ENCODE measurements at regions not wholly inside any gene's neighbourhood (a gene's known extent, or its start where the extent isn't known, plus 50 kb on each side); places are given as distances from the start of the nearest gene placed in this dataset.

DNA sequence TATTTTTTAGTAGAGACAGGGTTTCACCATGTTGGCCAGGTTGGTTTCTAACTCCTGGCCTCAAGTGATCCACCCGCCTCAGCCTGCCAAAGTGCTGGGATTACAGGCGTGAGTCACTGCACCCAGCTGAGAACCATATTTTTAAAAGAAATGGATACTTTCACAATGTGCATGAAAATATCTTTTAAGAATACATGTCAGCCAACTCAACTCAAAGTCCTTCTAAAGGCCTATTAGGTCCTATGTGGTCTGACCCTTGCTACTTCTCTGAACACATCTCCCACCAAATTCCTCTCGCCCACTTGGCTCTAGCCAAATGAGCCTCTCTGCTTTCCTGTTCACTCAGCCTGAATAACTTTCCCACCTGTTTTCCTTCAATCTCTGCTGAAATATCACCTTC lies 119.6 kb downstream of the MTX2 start:
- Mint-ChIP-seq H3K27ac (no peak overlapping the region), H3K36me3 (no peaks in the 10 kb centered on the region), H3K27me3 (peaks cover 16% of the 10 kb centered on the region), H3K9me3 (no peaks in the 10 kb centered on the region), H3K4me1 (ENCODE audit: unreplicated experiment) (peaks cover 25% of the 10 kb centered on the region), H3K4me3 (no peak overlapping the region)
- no peak for DNase-seq (ENCODE audit: extremely low spot score, unreplicated experiment)
- TF ChIP-seq, protein P1, sequence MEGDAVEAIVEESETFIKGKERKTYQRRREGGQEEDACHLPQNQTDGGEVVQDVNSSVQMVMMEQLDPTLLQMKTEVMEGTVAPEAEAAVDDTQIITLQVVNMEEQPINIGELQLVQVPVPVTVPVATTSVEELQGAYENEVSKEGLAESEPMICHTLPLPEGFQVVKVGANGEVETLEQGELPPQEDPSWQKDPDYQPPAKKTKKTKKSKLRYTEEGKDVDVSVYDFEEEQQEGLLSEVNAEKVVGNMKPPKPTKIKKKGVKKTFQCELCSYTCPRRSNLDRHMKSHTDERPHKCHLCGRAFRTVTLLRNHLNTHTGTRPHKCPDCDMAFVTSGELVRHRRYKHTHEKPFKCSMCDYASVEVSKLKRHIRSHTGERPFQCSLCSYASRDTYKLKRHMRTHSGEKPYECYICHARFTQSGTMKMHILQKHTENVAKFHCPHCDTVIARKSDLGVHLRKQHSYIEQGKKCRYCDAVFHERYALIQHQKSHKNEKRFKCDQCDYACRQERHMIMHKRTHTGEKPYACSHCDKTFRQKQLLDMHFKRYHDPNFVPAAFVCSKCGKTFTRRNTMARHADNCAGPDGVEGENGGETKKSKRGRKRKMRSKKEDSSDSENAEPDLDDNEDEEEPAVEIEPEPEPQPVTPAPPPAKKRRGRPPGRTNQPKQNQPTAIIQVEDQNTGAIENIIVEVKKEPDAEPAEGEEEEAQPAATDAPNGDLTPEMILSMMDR (conservative IDR thresholded peaks at IDR 0.05): no peak

DNA sequence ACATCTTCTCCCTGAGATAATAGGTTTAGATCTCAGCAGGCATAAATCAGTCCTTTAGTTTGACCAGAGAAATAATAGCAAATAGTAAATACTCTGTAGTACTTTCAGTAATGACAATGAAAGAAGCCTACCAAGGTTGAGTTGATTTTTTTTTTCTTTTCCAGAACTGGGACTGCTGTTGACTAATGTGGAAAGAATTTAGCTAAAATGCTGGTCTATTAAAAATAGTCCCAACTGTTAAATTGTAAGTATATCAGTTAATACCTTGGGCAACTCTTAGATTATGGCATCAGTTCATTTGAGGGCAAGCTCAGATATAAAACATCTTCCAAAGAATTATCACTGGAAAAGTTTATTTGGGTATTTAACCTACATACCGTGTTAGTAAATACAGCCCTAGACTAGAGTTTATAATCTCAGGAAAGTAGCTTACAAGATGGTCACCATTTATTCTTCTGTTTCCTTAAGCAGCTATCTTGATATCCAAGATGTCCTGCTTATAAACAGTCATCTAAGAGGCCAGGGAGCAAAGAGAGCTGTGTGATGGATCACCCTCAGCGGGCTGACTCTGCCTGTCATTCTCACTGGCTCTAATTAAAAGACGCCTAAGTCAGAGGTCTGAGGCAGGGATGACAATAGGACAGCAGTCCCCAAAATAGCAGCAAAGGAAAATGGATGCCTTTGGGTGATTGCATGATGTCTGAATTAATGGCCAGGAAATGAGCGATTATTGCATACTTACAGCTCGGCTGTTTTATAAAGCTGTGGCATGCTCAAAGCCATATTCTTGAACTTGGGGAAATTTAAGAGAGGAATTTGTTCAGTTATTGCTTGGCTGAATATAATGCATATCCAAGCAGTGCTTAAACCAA lies 121.3 kb downstream of the MTX2 start:
- Mint-ChIP-seq H3K9me3 (no peaks in the 10 kb centered on the region), H3K4me1 (ENCODE audit: unreplicated experiment) (peaks cover 20% of the 10 kb centered on the region), H3K27ac (no peak overlapping the region), H3K36me3 (no peaks in the 10 kb centered on the region), H3K27me3 (peaks cover 18% of the 10 kb centered on the region), H3K4me3 (no peak overlapping the region)
- DNase-seq (ENCODE audit: extremely low spot score, unreplicated experiment): no peak
- TF ChIP-seq, protein P1 (conservative IDR thresholded peaks at IDR 0.05): no peak

DNA sequence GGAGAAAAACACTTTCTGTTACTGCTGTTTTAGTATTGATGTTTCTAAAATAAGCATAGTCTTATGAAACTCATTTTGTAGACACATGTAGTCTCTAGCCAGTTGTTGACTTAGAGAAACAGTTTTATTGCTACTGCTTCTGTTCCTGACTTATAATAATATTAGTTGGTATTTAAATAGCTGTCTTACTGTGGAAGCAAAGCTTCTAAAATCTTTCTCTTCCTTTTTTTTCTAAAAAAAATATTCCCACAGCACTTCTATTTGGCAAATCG lies 121.8 kb downstream of the MTX2 start:
- Mint-ChIP-seq H3K9me3 (no peaks in the 10 kb centered on the region), H3K4me3 (no peak overlapping the region), H3K36me3 (no peaks in the 10 kb centered on the region)

DNA sequence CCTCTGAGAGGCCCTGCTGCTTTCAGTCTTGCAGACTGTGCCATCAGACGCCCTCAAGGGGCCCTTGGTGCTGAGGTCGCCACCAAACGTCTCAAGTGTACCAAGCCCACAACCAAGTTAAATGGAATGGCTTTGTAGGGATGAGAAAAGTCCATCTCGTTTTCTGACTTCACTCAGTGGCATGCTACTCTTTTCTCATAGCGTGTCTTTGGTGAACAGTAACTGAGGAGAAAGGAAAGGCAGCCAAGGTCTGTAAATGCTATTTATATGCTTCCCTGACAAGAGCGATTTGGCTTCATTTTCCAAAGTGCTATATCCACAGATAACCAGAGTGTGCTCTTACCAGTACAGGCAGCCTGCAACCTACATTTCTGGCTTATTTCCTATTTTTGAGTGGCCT lies 123.0 kb downstream of the MTX2 start:
- Mint-ChIP-seq H3K36me3 (no peaks in the 10 kb centered on the region), H3K4me1 (ENCODE audit: unreplicated experiment) (peaks cover 20% of the 10 kb centered on the region), H3K27me3 (peaks cover 12% of the 10 kb centered on the region), H3K4me3 (peak overlapping the region; percentile 18), H3K9me3 (no peaks in the 10 kb centered on the region), H3K27ac (no peak overlapping the region)
- TF ChIP-seq, protein P1 (conservative IDR thresholded peaks at IDR 0.05): no peak
- no peak for DNase-seq (ENCODE audit: extremely low spot score, unreplicated experiment)

More for the DNA sequence above, 121.8 kb downstream of the MTX2 start:
- H3K4me1 Mint-ChIP-seq (ENCODE audit: unreplicated experiment): peaks cover 20% of the 10 kb centered on the region
- peaks cover 15% of the 10 kb centered on the region for H3K27me3 Mint-ChIP-seq
- no peak overlapping the region for H3K27ac Mint-ChIP-seq
- no peak for DNase-seq (ENCODE audit: extremely low spot score, unreplicated experiment)
- TF ChIP-seq, protein P1 (conservative IDR thresholded peaks at IDR 0.05): no peak

DNA sequence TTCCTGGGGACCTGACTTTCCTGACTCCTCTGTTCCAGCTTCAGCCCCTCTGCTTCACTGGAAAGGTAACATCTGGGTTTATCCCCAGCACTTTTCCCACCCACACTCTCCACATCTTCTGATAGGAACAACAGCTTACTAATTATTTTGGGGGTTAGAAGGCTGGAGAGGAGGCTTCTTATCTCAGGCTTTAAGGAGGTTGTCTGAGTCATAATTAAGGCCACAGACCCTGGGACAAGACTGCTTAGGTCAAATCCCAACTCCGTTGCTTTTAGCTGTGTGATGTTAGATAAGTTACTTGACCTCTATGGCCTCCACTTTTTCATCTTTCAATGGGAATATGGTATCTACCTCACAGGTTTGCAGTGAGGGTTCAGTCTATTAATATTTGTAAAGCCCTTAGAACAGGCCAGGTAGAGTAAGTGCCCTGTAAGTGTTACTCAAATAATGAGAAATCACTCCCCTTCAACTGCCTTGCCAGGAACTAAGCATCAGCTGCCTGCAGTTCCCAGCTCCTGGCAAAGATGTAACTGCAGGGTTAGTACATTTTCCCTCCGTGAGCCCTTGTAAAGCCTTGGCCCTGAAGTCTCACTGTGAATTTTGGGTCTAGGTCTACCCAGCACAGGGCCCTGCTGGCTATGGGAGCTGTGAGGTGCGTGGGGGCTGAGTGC lies 123.6 kb downstream of the MTX2 start:
- TF ChIP-seq, protein P1 (conservative IDR thresholded peaks at IDR 0.05): no peak
- Mint-ChIP-seq H3K36me3 (no peaks in the 10 kb centered on the region), H3K27me3 (peaks cover 12% of the 10 kb centered on the region), H3K4me3 (no peak overlapping the region), H3K4me1 (ENCODE audit: unreplicated experiment) (peaks cover 20% of the 10 kb centered on the region), H3K9me3 (no peaks in the 10 kb centered on the region), H3K27ac (no peak overlapping the region)
- no peak for DNase-seq (ENCODE audit: extremely low spot score, unreplicated experiment)

Data from type B pancreatic cell (in vitro differentiated cells).